ENCODE measurements at regions not wholly inside any gene's neighbourhood (a gene's known extent, or its start where the extent isn't known, plus 50 kb on each side); places are given as distances from the start of the nearest gene placed in this dataset.
"Not testable (repeated sequence)": the region's sequence is repeated elsewhere in the genome, so short reads cannot be mapped to it uniquely, and the experiment has no call there.

- H3K4me3 Mint-ChIP-seq = no peak overlapping the region
- no peak overlapping the region for H3K27ac Mint-ChIP-seq
- H3K4me1 Mint-ChIP-seq = no peaks in the 10 kb centered on the region
- DNase-seq = no peak
- H3K36me3 Mint-ChIP-seq = no peaks in the 10 kb centered on the region
- H3K27me3 Mint-ChIP-seq = no peaks in the 10 kb centered on the region
- peaks cover 4% of the 10 kb centered on the region for H3K9me3 Mint-ChIP-seq
These were observed 555.9 kb downstream of the C6orf118 start for GRCh38 chr6:164753517-164753916.

DNA sequence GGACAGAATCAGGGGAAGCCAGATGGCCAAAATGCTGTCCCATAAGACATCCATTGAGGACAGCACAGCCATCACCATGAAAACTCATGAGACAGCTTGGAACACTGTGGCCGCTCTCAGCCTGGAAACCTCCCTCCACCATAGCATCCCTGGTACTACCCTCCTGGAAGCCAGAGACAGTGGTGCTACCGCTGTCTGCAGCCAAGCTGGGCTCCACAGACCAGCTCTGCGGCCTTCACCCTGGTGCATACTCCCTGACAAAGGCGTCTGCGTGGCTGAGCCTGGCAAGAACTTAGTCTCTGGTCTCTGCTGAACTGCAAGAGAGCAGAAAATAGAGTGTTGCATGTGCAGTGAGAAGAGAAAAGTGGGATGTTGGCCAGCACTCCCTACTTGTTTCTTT, 558.0 kb downstream of the C6orf118 start:
- Mint-ChIP-seq H3K36me3 (no peaks in the 10 kb centered on the region), H3K27ac (no peak overlapping the region), H3K27me3 (no peaks in the 10 kb centered on the region), H3K4me1 (no peaks in the 10 kb centered on the region), H3K9me3 (peaks cover 9% of the 10 kb centered on the region), H3K4me3 (no peak overlapping the region)
- DNase-seq = no peak

- Mint-ChIP-seq H3K4me3 (no peak overlapping the region), H3K27me3 (no peaks in the 10 kb centered on the region), H3K36me3 (no peaks in the 10 kb centered on the region), H3K9me3 (peaks cover 9% of the 10 kb centered on the region), H3K4me1 (no peaks in the 10 kb centered on the region), H3K27ac (no peak overlapping the region)
- DNase-seq = no peak
These were observed 559.3 kb downstream of the C6orf118 start for GRCh38 chr6:164750128-164750527.

DNA sequence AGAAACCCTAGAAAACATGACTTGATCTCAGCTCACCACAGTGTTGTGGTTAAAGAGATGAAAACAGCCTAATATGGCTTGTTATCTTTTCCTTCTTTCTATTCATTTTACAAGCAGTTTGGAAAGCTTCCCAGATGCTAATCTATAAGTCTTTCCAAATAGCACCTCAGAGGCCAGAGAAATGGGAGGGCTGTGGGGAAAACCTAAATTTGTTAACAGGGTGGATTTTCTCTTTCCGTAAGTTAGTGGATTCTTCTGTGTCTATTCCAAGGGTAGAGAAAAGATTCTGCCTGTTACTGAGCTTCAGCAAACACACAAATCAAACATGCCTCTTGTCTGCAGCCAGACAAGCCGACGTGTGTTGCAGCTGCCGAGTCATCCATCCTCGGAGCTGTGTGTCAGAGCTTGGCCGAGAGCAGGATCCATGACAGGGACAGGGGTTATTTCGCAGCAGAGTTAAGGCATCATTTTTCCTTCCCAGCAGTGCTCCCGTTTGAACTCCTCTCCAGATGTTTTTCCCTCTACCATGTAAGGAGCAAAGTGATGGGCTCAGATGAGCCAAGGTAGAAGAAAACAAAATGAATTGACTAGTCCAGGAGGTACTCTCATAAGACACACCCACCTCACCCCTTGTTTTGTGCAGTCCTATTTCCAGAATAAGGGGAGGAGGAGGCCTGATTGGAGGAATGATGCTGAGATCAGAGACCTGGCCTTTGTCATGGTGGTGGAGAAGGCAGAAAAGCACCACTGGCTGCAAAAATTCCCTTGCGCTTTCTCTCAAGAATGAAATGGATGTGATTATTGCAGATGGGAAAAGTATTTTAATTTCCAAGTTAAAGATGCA, 560.0 kb downstream of the C6orf118 start:
- no peaks in the 10 kb centered on the region for H3K27me3 Mint-ChIP-seq
- no peaks in the 10 kb centered on the region for H3K4me1 Mint-ChIP-seq
- no peaks in the 10 kb centered on the region for H3K36me3 Mint-ChIP-seq
- H3K27ac Mint-ChIP-seq = no peak overlapping the region
- DNase-seq = no peak
- H3K9me3 Mint-ChIP-seq = peaks cover 9% of the 10 kb centered on the region
- H3K4me3 Mint-ChIP-seq = no peak overlapping the region

- H3K27ac Mint-ChIP-seq = no peak overlapping the region
- H3K4me3 Mint-ChIP-seq = no peak overlapping the region
- peaks cover 9% of the 10 kb centered on the region for H3K9me3 Mint-ChIP-seq
These were observed 565.1 kb downstream of the C6orf118 start for GRCh38 chr6:164744301-164744700.

GRCh38 chr6:164741938-164742451, 567.4 kb downstream of the C6orf118 start:
- DNase-seq = no peak
- no peak overlapping the region for H3K27ac Mint-ChIP-seq
- no peaks in the 10 kb centered on the region for H3K27me3 Mint-ChIP-seq
- H3K4me1 Mint-ChIP-seq = no peaks in the 10 kb centered on the region
- H3K9me3 Mint-ChIP-seq = peaks cover 6% of the 10 kb centered on the region
- H3K4me3 Mint-ChIP-seq = no peak overlapping the region
- H3K36me3 Mint-ChIP-seq = no peaks in the 10 kb centered on the region

More at GRCh38 chr6:164744301-164744700, 565.1 kb downstream of the C6orf118 start:
- no peaks in the 10 kb centered on the region for H3K27me3 Mint-ChIP-seq
- no peaks in the 10 kb centered on the region for H3K36me3 Mint-ChIP-seq
- no peaks in the 10 kb centered on the region for H3K4me1 Mint-ChIP-seq
- no peak for DNase-seq

- DNase-seq, H3K4me1 Mint-ChIP-seq, H3K36me3 Mint-ChIP-seq, H3K4me3 Mint-ChIP-seq, H3K27me3 Mint-ChIP-seq, H3K27ac Mint-ChIP-seq: not testable (repeated sequence)
- peaks cover 12% of the 10 kb centered on the region for H3K9me3 Mint-ChIP-seq
These were observed 573.3 kb downstream of the C6orf118 start for GRCh38 chr6:164736090-164736489.

GRCh38 chr6:164731539-164731938, 577.9 kb downstream of the C6orf118 start:
- Mint-ChIP-seq H3K36me3 (no peaks in the 10 kb centered on the region), H3K27ac (no peak overlapping the region), H3K9me3 (peaks cover 13% of the 10 kb centered on the region), H3K4me1 (no peaks in the 10 kb centered on the region), H3K27me3 (no peaks in the 10 kb centered on the region), H3K4me3 (no peak overlapping the region)
- DNase-seq = no peak

- Mint-ChIP-seq H3K27ac (no peak overlapping the region), H3K27me3 (no peaks in the 10 kb centered on the region), H3K36me3 (no peaks in the 10 kb centered on the region), H3K4me3 (no peak overlapping the region), H3K9me3 (peaks cover 20% of the 10 kb centered on the region), H3K4me1 (no peaks in the 10 kb centered on the region)
- no peak for DNase-seq
These were observed 587.9 kb downstream of the C6orf118 start for GRCh38 chr6:164721460-164721859.

GRCh38 chr6:164700497-164700896, 608.9 kb downstream of the C6orf118 start:
- Mint-ChIP-seq H3K27ac (no peak overlapping the region), H3K4me3 (no peak overlapping the region), H3K4me1 (no peaks in the 10 kb centered on the region), H3K27me3 (no peaks in the 10 kb centered on the region), H3K36me3 (no peaks in the 10 kb centered on the region), H3K9me3 (peaks cover 3% of the 10 kb centered on the region)
- DNase-seq = no peak

GRCh38 chr6:164695896-164696295, 613.5 kb downstream of the C6orf118 start:
- no peak for DNase-seq
- H3K36me3 Mint-ChIP-seq = no peaks in the 10 kb centered on the region
- H3K9me3 Mint-ChIP-seq = peaks cover 4% of the 10 kb centered on the region
- no peaks in the 10 kb centered on the region for H3K4me1 Mint-ChIP-seq
- H3K27ac Mint-ChIP-seq = no peak overlapping the region
- H3K27me3 Mint-ChIP-seq = no peaks in the 10 kb centered on the region
- no peak overlapping the region for H3K4me3 Mint-ChIP-seq

DNA sequence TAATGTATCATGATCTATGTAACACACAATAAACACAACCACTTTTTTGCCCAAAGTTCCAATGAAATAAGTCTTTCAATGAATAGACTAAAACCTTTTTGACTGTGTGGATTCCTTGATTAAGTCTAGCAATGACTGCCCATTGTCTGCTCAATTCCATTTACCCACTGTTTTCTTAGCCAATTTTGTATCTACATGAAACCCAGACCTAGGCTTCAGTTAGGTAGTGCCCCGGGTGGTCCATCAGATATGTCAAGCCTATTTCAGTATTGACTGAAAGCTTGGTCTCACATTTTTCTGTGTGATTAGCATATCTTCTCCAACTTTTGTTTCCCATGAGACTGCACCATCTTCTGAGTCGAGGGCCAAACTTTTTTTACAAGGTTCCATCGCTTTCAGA, 615.0 kb downstream of the C6orf118 start:
- Mint-ChIP-seq H3K36me3 (no peaks in the 10 kb centered on the region), H3K4me3 (no peak overlapping the region), H3K27me3 (no peaks in the 10 kb centered on the region), H3K27ac (no peak overlapping the region), H3K4me1 (no peaks in the 10 kb centered on the region), H3K9me3 (peaks cover 3% of the 10 kb centered on the region)
- DNase-seq = no peak

GRCh38 chr6:164693944-164694343, 615.5 kb downstream of the C6orf118 start:
- Mint-ChIP-seq H3K4me1 (no peaks in the 10 kb centered on the region), H3K27ac (no peak overlapping the region), H3K9me3 (peaks cover 3% of the 10 kb centered on the region), H3K4me3 (no peak overlapping the region), H3K27me3 (no peaks in the 10 kb centered on the region), H3K36me3 (no peaks in the 10 kb centered on the region)
- DNase-seq = no peak

GRCh38 chr6:164692772-164693510, 616.5 kb downstream of the C6orf118 start:
- DNase-seq = no peak
- H3K27ac Mint-ChIP-seq = no peak overlapping the region
- H3K36me3 Mint-ChIP-seq = no peaks in the 10 kb centered on the region
- no peaks in the 10 kb centered on the region for H3K4me1 Mint-ChIP-seq
- H3K9me3 Mint-ChIP-seq = peaks cover 3% of the 10 kb centered on the region
- H3K4me3 Mint-ChIP-seq = no peak overlapping the region
- no peaks in the 10 kb centered on the region for H3K27me3 Mint-ChIP-seq

GRCh38 chr6:164690702-164691500, 618.5 kb downstream of the C6orf118 start:
- Mint-ChIP-seq H3K27me3 (no peaks in the 10 kb centered on the region), H3K27ac (no peak overlapping the region), H3K4me1 (no peaks in the 10 kb centered on the region), H3K36me3 (no peaks in the 10 kb centered on the region), H3K4me3 (no peak overlapping the region), H3K9me3 (peaks cover 8% of the 10 kb centered on the region)
- DNase-seq = no peak

Measured in activated naive CD8-positive, alpha-beta T cell treated with anti-CD3 and anti-CD28 coated beads for 36 hours (primary cell).